NT2/D1 (cell line): ENCODE measurements at regions not wholly inside any gene's neighbourhood (a gene's known extent, or its start where the extent isn't known, plus 50 kb on each side); places are given as distances from the start of the nearest gene placed in this dataset.

Source experiments
- DNase-seq: peaks from one replicate; pipeline ENCODE4 v3.0.0-alpha.2; 2011; ENCODE audit warnings: low read depth, low spot score
- H3K27me3 ChIP-seq: 2 replicates; pipeline ENCODE4 v1.6.0; 2011; ENCODE audit warnings: mild to moderate bottlenecking; ENCODE audit not compliant: insufficient read length, insufficient read depth
- H3K36me3 ChIP-seq: 2 replicates; pipeline ENCODE4 v1.6.1; 2011; ENCODE audit warnings: mild to moderate bottlenecking, low read length, mixed read lengths; ENCODE audit not compliant: insufficient read depth, insufficient read length
- H3K4me1 ChIP-seq: 2 replicates; pipeline ENCODE4 v1.5.1; 2011; ENCODE audit not compliant: insufficient read depth, insufficient read length
- H3K4me3 ChIP-seq: 2 replicates; pipeline ENCODE4 v1.5.1; 2011; ENCODE audit warnings: low read depth; ENCODE audit not compliant: insufficient read length
- H3K9ac ChIP-seq: 2 replicates; pipeline ENCODE4 v1.6.0; 2011; ENCODE audit warnings: low read depth; ENCODE audit not compliant: insufficient read length
- H3K9me3 ChIP-seq: 2 replicates; pipeline ENCODE4 v1.5.1; 2011; ENCODE audit warnings: mild to moderate bottlenecking, low read length; ENCODE audit not compliant: insufficient read depth
- SUZ12 ChIP-seq: IDR thresholded peaks from 2 replicates; pipeline ENCODE4 v1.6.1; 2011; ENCODE audit not compliant: insufficient read length, insufficient read depth; ENCODE audit errors: extremely low read depth
- YY1 ChIP-seq: IDR thresholded peaks from 2 replicates; pipeline ENCODE4 v1.6.1; 2011; ENCODE audit not compliant: insufficient read length, insufficient read depth
- ZNF274 ChIP-seq: IDR thresholded peaks from 2 replicates; pipeline ENCODE4 v1.6.1; 2011; ENCODE audit warnings: mild to moderate bottlenecking, low read depth, low read length

DNA sequence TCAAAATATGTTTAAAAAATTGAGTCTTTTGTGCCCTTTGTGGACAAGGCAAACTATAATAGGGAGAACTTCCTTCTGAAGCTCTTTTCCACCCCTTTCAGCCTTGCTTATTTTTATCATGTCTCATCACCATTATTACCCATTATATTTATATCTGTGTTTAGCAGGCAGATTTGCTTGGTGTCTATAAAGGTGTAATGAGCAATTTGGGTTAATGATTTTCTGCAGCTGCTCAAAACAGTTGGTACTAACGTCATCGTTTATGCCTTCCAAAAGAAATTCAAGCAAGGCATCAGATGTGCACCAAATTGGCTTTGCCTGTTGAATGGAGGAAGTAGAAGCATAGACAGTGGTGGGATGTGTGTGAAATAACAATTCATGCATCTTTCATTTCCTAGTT lies 483.7 kb upstream of the SGO1 start:
- Histone ChIP-seq H3K4me1 (no peaks in the 10 kb centered on the region), H3K9me3 (peaks cover 5% of the 10 kb centered on the region; the same call in 1 of the 2 replicates), H3K27me3 (no peaks in the 10 kb centered on the region), H3K4me3 (no peak overlapping the region), H3K36me3 (no peaks in the 10 kb centered on the region), H3K9ac (no peak overlapping the region)
- TF ChIP-seq YY1 = no peak
- no peak for TF ChIP-seq ZNF274
- no peak for TF ChIP-seq SUZ12
- DNase-seq = no peak

DNA sequence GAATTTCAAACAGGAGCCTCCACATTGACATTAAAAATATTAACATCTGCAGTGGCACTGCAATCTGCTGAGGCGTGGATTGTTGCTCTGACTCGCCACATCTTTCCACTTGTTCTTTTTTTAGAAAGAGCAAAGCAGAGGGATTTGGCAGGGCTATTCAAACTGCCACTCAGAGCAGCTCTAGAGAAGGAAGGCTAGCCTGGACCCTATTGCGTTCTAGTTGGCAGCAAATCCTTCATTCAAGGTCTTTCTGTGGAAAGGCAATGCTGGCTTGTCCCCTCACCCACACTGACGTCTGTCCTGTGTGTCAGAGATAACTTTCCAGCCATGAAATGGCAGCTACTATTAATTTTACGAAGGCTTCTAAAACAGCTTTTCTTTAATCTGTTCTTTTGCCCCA lies 483.2 kb upstream of the SGO1 start:
- Histone ChIP-seq H3K4me1 (no peaks in the 10 kb centered on the region), H3K9me3 (peaks cover 5% of the 10 kb centered on the region; the same call in 1 of the 2 replicates), H3K4me3 (no peak overlapping the region), H3K36me3 (no peaks in the 10 kb centered on the region), H3K27me3 (no peaks in the 10 kb centered on the region), H3K9ac (no peak overlapping the region)
- TF ChIP-seq YY1 (no peak), ZNF274 (no peak), SUZ12 (no peak)
- no peak for DNase-seq

DNA sequence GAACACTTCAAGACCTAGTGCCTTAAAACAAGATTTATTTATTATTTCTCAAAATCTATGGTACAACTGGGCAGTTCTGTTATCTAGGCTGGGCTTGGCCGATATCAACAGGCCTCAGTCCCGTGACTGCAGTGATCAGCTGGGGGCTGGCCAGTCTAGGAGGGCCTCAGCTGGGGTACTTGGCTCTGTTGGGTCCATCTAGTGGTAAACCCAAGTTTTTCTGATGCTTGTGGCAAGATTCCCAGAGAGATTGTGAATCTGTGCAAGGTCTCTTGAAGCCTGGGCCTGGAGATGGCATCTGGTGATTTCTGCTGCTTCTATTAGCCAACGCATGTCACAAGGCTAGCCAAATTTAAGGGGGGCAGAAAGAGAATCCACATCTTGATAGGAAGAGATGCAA lies 482.4 kb upstream of the SGO1 start:
- Histone ChIP-seq H3K36me3 (no peaks in the 10 kb centered on the region), H3K4me3 (no peak overlapping the region), H3K9me3 (no peaks in the 10 kb centered on the region), H3K9ac (no peak overlapping the region), H3K4me1 (no peaks in the 10 kb centered on the region), H3K27me3 (no peaks in the 10 kb centered on the region)
- DNase-seq = peak; percentile 33
- TF ChIP-seq SUZ12 (no peak), YY1 (no peak), ZNF274 (no peak)

DNA sequence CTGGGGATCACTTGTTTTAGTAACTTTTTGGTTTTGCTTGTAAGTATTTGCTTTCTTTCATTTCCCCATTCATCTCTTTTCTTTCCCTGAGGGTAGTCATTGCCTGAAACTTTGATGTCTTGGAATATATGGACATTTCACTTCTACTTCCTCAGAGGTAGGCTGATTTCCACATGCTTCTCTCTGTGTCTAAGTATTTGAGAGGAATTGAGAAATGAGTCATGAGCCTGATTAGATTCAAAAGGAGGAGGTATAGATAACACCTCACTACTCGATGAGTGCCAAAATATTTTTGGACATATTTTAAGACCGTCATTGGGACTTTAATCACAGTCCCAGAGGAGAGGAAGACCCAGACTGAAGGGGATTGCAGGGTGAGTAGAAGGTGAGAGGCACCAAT lies 480.1 kb upstream of the SGO1 start:
- TF ChIP-seq ZNF274 (no peak), YY1 (no peak), SUZ12 (no peak)
- Histone ChIP-seq H3K9me3 (no peaks in the 10 kb centered on the region), H3K9ac (no peak overlapping the region), H3K4me1 (no peaks in the 10 kb centered on the region), H3K36me3 (no peaks in the 10 kb centered on the region), H3K4me3 (no peak overlapping the region), H3K27me3 (no peaks in the 10 kb centered on the region)
- DNase-seq = no peak

DNA sequence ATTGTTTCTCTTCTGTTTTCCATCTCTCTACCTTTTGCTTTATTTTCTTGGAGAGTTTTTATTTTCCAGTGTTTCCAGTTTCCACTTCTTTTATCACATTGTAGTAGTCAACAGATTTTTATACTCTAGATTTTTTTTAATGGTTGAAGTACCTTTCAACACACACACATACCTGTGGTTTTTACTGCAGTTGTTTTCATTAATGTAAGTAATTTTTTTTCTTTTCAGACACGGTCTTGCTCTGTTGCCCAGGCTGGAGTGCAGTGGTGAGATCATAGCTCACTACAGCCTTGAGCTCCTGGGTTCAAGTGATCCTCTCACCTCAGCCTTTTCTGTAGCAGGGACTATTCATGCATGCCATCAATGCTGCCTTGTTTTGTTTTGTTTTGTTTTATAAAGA lies 472.5 kb upstream of the SGO1 start:
- Histone ChIP-seq H3K4me1 (no peaks in the 10 kb centered on the region), H3K9me3 (no peaks in the 10 kb centered on the region), H3K9ac (no peak overlapping the region), H3K36me3 (no peaks in the 10 kb centered on the region), H3K27me3 (no peaks in the 10 kb centered on the region), H3K4me3 (no peak overlapping the region)
- TF ChIP-seq ZNF274 (no peak), SUZ12 (no peak), YY1 (no peak)
- no peak for DNase-seq

DNA sequence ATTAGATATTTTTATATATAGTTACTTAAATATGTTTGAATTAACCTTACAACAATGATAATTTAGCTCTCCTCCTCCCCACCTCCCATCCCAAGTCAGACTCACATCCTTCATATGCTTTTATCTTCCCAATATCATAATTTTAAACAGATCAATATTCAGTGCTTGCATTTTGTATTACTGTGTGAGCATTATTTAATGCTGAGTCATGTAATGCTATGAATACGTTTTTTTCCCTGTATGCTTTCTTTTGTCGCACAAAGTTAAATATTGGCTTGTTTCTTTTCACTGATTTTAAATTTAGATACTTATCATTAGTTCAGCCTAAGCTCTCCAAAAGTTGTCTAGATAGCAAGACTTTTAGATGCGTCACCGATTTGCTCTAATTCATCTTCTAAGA lies 471.6 kb upstream of the SGO1 start:
- no peaks in the 10 kb centered on the region for H3K36me3 ChIP-seq
- H3K9ac ChIP-seq = no peak overlapping the region
- H3K4me3 ChIP-seq = no peak overlapping the region
- DNase-seq = no peak
- no peaks in the 10 kb centered on the region for H3K9me3 ChIP-seq
- TF ChIP-seq YY1 = no peak
- no peaks in the 10 kb centered on the region for H3K27me3 ChIP-seq
- H3K4me1 ChIP-seq = no peaks in the 10 kb centered on the region

DNA sequence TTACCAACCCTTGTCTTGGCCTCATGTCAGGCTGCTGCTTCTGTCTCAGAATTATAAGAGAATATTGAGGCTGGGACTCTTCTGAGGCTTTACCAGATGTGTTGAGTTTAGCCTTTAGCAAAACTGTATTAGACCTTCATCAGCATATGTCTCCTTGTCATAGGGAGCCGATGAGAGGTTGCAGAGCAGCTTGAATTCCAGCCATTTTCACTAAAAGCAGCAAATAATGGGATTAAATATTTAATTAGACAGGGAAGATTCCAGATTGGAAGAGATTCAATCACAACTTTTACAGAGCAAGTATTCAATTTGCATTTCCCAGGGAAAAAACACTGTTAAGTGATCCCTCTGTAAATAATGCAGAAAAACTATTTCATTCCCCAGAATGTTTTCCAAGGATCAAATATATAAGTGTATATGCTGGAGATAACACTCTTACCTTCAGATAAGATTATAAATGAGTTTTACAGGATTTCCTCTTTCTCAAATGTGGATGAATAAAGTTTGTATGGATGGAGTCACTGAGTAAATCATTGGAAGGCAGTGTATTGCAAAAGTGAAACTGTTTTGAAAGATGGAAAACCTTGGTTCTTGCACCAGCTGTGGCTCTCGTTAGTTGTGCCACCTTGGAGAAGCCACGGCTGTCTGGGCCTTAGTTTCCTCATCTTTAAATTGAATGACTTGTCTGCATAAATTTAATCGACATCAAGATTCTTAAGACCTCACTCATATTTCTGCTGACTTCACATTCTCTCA lies 466.4 kb upstream of the SGO1 start:
- Histone ChIP-seq H3K4me1 (no peaks in the 10 kb centered on the region), H3K4me3 (no peak overlapping the region), H3K27me3 (no peaks in the 10 kb centered on the region), H3K9me3 (no peaks in the 10 kb centered on the region), H3K9ac (no peak overlapping the region), H3K36me3 (no peaks in the 10 kb centered on the region)
- TF ChIP-seq SUZ12 = no peak
- DNase-seq = no peak

DNA sequence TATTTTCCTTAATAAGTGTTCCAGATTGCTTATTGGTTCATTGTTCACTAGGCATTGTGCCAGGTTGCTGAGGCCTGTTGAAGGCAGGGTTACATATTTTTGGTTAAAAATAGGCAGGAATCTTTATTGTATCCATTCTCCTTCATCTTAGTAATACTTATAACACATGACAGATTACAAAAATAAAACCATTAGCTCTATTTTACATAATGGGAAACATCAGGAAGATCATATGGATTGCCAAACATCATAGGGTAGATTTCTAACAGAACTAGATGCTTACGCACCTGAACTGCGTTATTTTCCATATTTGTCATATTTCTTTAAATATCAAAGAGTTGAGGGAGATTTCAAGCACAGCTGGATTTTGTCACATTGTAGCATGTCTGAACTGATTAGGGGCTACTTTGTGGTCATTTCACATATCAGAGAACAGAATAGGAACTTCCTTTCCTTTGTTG lies 462.9 kb upstream of the SGO1 start:
- H3K9ac ChIP-seq = no peak overlapping the region
- H3K9me3 ChIP-seq = no peaks in the 10 kb centered on the region
- TF ChIP-seq SUZ12 (no peak), ZNF274 (no peak), YY1 (no peak)
- H3K27me3 ChIP-seq = no peaks in the 10 kb centered on the region
- H3K4me1 ChIP-seq = no peaks in the 10 kb centered on the region
- no peak for DNase-seq
- H3K36me3 ChIP-seq = no peaks in the 10 kb centered on the region
- H3K4me3 ChIP-seq = no peak overlapping the region
